Coronary artery (tissue), 2 donors: ENCODE measurements at regions not wholly inside any gene's neighbourhood (a gene's known extent, or its start where the extent isn't known, plus 50 kb on each side); places are given as distances from the start of the nearest gene placed in this dataset.

Experiments
- DNase-seq: peaks from one replicate; pipeline ENCODE4 v3.0.0-alpha.2; 2017; ENCODE audit warnings: low spot score
- H3K27ac ChIP-seq, 2 donors: fragments of 200-600 bp; sonication (generic); one replicate each; pipeline ENCODE4 v1.5.1; 2016 to 2019
- H3K4me3 ChIP-seq: fragments of 200-600 bp; sonication (generic); 2 replicates; pipeline ENCODE4 v1.5.1; 2016; ENCODE audit warnings: mild to moderate bottlenecking, moderate library complexity
- TF ChIP-seq, protein P1 (sequence below): fragments of 200-600 bp; sonication (generic); IDR thresholded peaks from one replicate; pipeline ENCODE4 v1.5.1; 2019; ENCODE audit warnings: antibody characterized with exemption

DNA sequence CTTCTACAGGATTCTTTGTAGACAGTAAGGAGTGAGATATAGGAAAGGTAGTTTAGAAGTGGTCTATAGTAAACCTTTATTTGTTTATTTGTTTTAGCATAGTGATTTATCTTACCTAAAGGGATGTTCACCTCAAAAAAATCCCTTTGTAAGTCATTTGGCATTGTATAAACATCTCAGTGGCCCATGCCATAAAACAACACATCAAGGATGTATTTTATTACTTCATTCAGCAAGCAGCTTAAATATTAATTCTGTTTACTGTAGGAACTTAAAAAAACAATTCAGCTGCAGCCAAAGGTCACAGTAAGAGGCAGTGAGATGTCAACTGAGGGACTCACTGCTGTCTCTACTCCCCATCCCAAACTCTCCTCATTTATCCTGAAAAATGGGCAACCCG, 452.7 kb downstream of the HINT1 start:
- no peak for DNase-seq
- Histone ChIP-seq H3K4me3 (no peak overlapping the region), H3K27ac (no peak overlapping the region)
- TF ChIP-seq, protein P1, sequence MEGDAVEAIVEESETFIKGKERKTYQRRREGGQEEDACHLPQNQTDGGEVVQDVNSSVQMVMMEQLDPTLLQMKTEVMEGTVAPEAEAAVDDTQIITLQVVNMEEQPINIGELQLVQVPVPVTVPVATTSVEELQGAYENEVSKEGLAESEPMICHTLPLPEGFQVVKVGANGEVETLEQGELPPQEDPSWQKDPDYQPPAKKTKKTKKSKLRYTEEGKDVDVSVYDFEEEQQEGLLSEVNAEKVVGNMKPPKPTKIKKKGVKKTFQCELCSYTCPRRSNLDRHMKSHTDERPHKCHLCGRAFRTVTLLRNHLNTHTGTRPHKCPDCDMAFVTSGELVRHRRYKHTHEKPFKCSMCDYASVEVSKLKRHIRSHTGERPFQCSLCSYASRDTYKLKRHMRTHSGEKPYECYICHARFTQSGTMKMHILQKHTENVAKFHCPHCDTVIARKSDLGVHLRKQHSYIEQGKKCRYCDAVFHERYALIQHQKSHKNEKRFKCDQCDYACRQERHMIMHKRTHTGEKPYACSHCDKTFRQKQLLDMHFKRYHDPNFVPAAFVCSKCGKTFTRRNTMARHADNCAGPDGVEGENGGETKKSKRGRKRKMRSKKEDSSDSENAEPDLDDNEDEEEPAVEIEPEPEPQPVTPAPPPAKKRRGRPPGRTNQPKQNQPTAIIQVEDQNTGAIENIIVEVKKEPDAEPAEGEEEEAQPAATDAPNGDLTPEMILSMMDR: no peak

- no peak for DNase-seq
- Histone ChIP-seq H3K4me3 (no peak overlapping the region), H3K27ac (no peak overlapping the region)
- TF ChIP-seq, protein P1: no peak
These were observed 454.5 kb downstream of the HINT1 start for GRCh38 chr5:130710596-130710995.

GRCh38 chr5:130708754-130709153, 456.3 kb downstream of the HINT1 start:
- Histone ChIP-seq H3K4me3 (no peak overlapping the region), H3K27ac (no peak overlapping the region)
- DNase-seq: no peak
- TF ChIP-seq, protein P1: no peak

- H3K27ac ChIP-seq: no peak overlapping the region
- no peak overlapping the region for H3K4me3 ChIP-seq
- TF ChIP-seq, protein P1: no peak
- DNase-seq: no peak
These were observed 458.4 kb downstream of the HINT1 start for GRCh38 chr5:130706696-130707095.

DNA sequence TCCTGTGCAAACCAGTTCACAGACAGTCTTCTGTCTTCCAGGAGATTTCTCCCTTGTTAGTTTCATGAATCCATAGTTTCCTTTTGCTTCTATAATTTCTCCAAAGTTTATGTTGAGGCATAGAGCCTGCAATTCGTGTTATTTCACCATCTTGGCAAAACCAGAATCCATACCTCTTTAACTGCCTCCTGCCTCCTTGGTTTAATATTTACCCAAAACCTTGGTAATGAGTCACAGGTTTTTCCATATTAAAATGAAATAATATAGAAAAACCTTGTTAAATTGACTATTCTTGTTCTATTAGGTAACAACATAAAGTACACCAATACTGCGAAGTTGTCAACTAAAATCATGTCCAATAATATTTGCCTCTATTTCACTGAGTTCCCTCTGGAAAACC, 459.7 kb downstream of the HINT1 start:
- TF ChIP-seq, protein P1: no peak
- no peak for DNase-seq
- no peak overlapping the region for H3K27ac ChIP-seq
- H3K4me3 ChIP-seq: no peak overlapping the region

- no peak for DNase-seq
- TF ChIP-seq, protein P1: no peak
- Histone ChIP-seq H3K4me3 (no peak overlapping the region), H3K27ac (no peak overlapping the region)
These were observed 471.5 kb downstream of the HINT1 start for GRCh38 chr5:130693509-130693908.

- Histone ChIP-seq H3K27ac (no peak overlapping the region), H3K4me3 (no peak overlapping the region)
- TF ChIP-seq, protein P1: no peak
- DNase-seq: no peak
These were observed 472.3 kb downstream of the HINT1 start for GRCh38 chr5:130692770-130693169.
